ENCODE measurements at regions not wholly inside any gene's neighbourhood (a gene's known extent, or its start where the extent isn't known, plus 50 kb on each side); places are given as distances from the start of the nearest gene placed in this dataset.

GRCh38 chr22:35203583-35203982, 53.7 kb upstream of the HMGXB4 start:
- intact Hi-C loops (cut with DNase I), result no loop called here
- Histone ChIP-seq H3K27ac (no peak overlapping the region), H3K27me3 (peaks cover 0 to 27% (median 4%) of the 10 kb centered on the region in 7 donors), H3K36me3 (no peaks in the 10 kb centered on the region), H3K4me1 (peaks cover 0 to 7% (median 0%) of the 10 kb centered on the region in 9 donors), H3K4me3 (no peak overlapping the region), H3K9me3 (no peaks in the 10 kb centered on the region)
- ATAC-seq (no peak), DNase-seq (no peak)
- no peak for TF ChIP-seq CTCF (IDR thresholded peaks at IDR 0.05)
- WGBS, 2 donors, result 79 to 87% methylated on average over 2 of the region's 2 CpGs

GRCh38 chr22:35204807-35205775, 52.2 kb upstream of the HMGXB4 start:
- peaks cover 0 to 7% (median 0%) of the 10 kb centered on the region in 9 donors for H3K4me1 ChIP-seq
- DNase-seq (no peak), ATAC-seq (no peak)
- no peaks in the 10 kb centered on the region for H3K36me3 ChIP-seq
- H3K4me3 ChIP-seq, result no peak overlapping the region
- WGBS, 2 donors, result 44 to 46% methylated on average over 14 of the region's 14 CpGs
- no peak for TF ChIP-seq CTCF (IDR thresholded peaks at IDR 0.05)
- H3K27me3 ChIP-seq, result peaks cover 0 to 34% (median 3%) of the 10 kb centered on the region in 7 donors
- intact Hi-C loops (cut with DNase I), result no loop called here
- no peak overlapping the region for H3K27ac ChIP-seq
- no peaks in the 10 kb centered on the region for H3K9me3 ChIP-seq

GRCh38 chr22:35205961-35206360, 51.3 kb upstream of the HMGXB4 start:
- TF ChIP-seq CTCF (IDR thresholded peaks at IDR 0.05), result no peak
- no peak overlapping the region for H3K4me3 ChIP-seq
- intact Hi-C loops (cut with DNase I), result no loop called here
- DNase-seq, result no peak
- H3K4me1 ChIP-seq, result peaks cover 0 to 7% (median 0%) of the 10 kb centered on the region in 9 donors
- no peak for ATAC-seq
- H3K27me3 ChIP-seq, result peaks cover 0 to 34% (median 3%) of the 10 kb centered on the region in 7 donors
- no peaks in the 10 kb centered on the region for H3K36me3 ChIP-seq
- 31 to 35% methylated on average over 5 of the region's 5 CpGs for WGBS, 2 donors
- H3K27ac ChIP-seq, result no peak overlapping the region
- H3K9me3 ChIP-seq, result no peaks in the 10 kb centered on the region

GRCh38 chr22:35206889-35207288, 50.4 kb upstream of the HMGXB4 start:
- WGBS, 2 donors, result 73 to 80% methylated on average over 1 of the region's 1 CpG
- ATAC-seq (no peak), DNase-seq (no peak)
- H3K9me3 ChIP-seq, result no peaks in the 10 kb centered on the region
- H3K4me1 ChIP-seq, result peaks cover 0 to 7% (median 0%) of the 10 kb centered on the region in 9 donors
- H3K27me3 ChIP-seq, result peaks cover 0 to 29% (median 3%) of the 10 kb centered on the region in 7 donors
- H3K27ac ChIP-seq, result no peak overlapping the region
- no peak overlapping the region for H3K4me3 ChIP-seq
- no peak for TF ChIP-seq CTCF (IDR thresholded peaks at IDR 0.05)
- intact Hi-C loops (cut with DNase I), result no loop called here
- H3K36me3 ChIP-seq, result no peaks in the 10 kb centered on the region
